Thyroid gland (tissue), 4 donors: ENCODE measurements at regions not wholly inside any gene's neighbourhood (a gene's known extent, or its start where the extent isn't known, plus 50 kb on each side); places are given as distances from the start of the nearest gene placed in this dataset. TPM values are rescaled to one million over a fixed set of nuclear protein-coding genes. Genes with fewer than 3 reads are reported as not detected.

ENCODE experiments used
- DNase-seq, 2 donors: peaks; one replicate each; pipeline ENCODE4 v3.0.0-alpha.2; 2019
- H3K27ac ChIP-seq, 3 donors: fragments of 200-600 bp; sonication (generic); 1 replicate in 2 of 3; 2 replicates in 1 of 3; pipeline ENCODE4 v1.5.1; 2016 to 2019; ENCODE audit warnings: mild to moderate bottlenecking in 1 of 3, moderate library complexity in 1 of 3
- H3K27me3 ChIP-seq: fragments of 200-600 bp; sonication (generic); one replicate; pipeline ENCODE4 v1.5.1; 2019
- H3K36me3 ChIP-seq, 2 donors: fragments of 200-600 bp; sonication (generic); one replicate each; pipeline ENCODE4 v1.5.1; 2016 to 2019
- H3K4me1 ChIP-seq, 2 donors: fragments of 200-600 bp; sonication (generic); one replicate each; pipeline ENCODE4 v1.5.1; 2017 to 2019
- H3K4me3 ChIP-seq, 3 donors: fragments of 200-600 bp; sonication (generic); replicated peaks in 1 of 3; 1 replicate in 2 of 3; 2 replicates in 1 of 3; pipeline ENCODE4 v1.5.1; 2016; ENCODE audit warnings: mild to moderate bottlenecking in 1 of 3
- H3K9me3 ChIP-seq: fragments of 200-600 bp; sonication (generic); one replicate; pipeline ENCODE4 v1.5.1; 2017
- CTCF ChIP-seq, 6 experiments: fragments of 200-600 bp in 3 of 6; fragments of 450-650 bp in 3 of 6; sonication (generic) in 3 of 6; IDR thresholded peaks; one replicate each; pipeline ENCODE4 v1.5.1; 2016 to 2019; ENCODE audit warnings: antibody characterized with exemption in 6 of 6, mild to moderate bottlenecking in 2 of 6, inconsistent platforms in 1 of 6, moderate library complexity in 1 of 6
- POLR2A ChIP-seq, 2 donors: fragments of 450-650 bp; IDR thresholded peaks; one replicate each; pipeline ENCODE4 v1.6.1; 2017; ENCODE audit warnings: antibody characterized with exemption in 2 of 2, mild to moderate bottlenecking in 2 of 2, moderate library complexity in 1 of 2
- WGBS, 2 donors: methylation state at CpG; one replicate each; pipeline ENCODE4 v1.1.5; 2017; 5-methylcytosine and 5-hydroxymethylcytosine counted together
- intact Hi-C: fragments of 100-400 bp; cut with DNase I; formaldehyde crosslinking; loops from one replicate; pipeline ENCODE4 v1.15.1; 2023
- small RNA-seq: library from RNA; depleted of rRNA; stranded (forward); fragments of <200 nt; gene quantifications from one replicate; pipeline ENCODE3, GENCODE V24; 2016

- H3K27me3 ChIP-seq: peaks cover 7% of the 10 kb centered on the region
- TF ChIP-seq CTCF (IDR thresholded peaks at IDR 0.05) (no peak), POLR2A (IDR thresholded peaks at IDR 0.05) (no peak)
- 76% methylated on average over 18 of the region's 22 CpGs; no CpG with 5 or more reads in 1 of the 2 donors for WGBS, 2 donors
- intact Hi-C loops: loop anchor here (5.0 kb wide), 1 partner anchor 51 kb away; the partner anchor contains the start of gene BCOR
- peaks cover 22 to 30% of the 10 kb centered on the region in 2 donors for H3K4me1 ChIP-seq
- no peak overlapping the region for H3K27ac ChIP-seq
- no peak overlapping the region for H3K4me3 ChIP-seq
- DNase-seq: no peak
- H3K36me3 ChIP-seq: no peaks in the 10 kb centered on the region
- no peaks in the 10 kb centered on the region for H3K9me3 ChIP-seq
These were observed 50.2 kb upstream of the BCOR start for GRCh38 chrX:40147971-40148370.

Small RNA genes in the stretch of these regions (small RNA-seq; reads per million reads assigned to genes)
- not detected for gene RF00019
